H1 (cell line): ENCODE measurements at regions not wholly inside any gene's neighbourhood (a gene's known extent, or its start where the extent isn't known, plus 50 kb on each side); places are given as distances from the start of the nearest gene placed in this dataset.

Source experiments
- CTCF ChIA-PET: fragments of 300-600 bp; sonication (Branson Sonifier 250); formaldehyde crosslinking; loops from one replicate; lab custom pipeline; 2021; ENCODE audit not compliant: partially characterized antibody; lab: Charles Lee
- POLR2A ChIA-PET: fragments of 300-600 bp; sonication (Branson Sonifier 250); formaldehyde crosslinking; loops from one replicate; lab custom pipeline; 2021; ENCODE audit warnings: inconsistent platforms; ENCODE audit not compliant: partially characterized antibody; lab: Charles Lee
- DNase-seq, 2 experiments: peaks; one replicate each; pipeline versions ENCODE4 v3.0.0 to v3.0.0-alpha.2; 2010 to 2022; ENCODE audit warnings: low spot score in 2 of 2, low read depth in 1 of 2, mixed read lengths in 1 of 2
- FAIRE-seq: peaks from 2 replicates; lab custom pipeline; 2011; peaks lifted over from hg19 to GRCh38; lab: Jason Lieb, UNC
- H2AFZ ChIP-seq: 2 replicates; pipeline ENCODE4 v1.8.1; 2012; ENCODE audit warnings: low read length, inconsistent platforms
- H2AK5ac ChIP-seq: 2 replicates; pipeline ENCODE4 v1.6.1; 2013; ENCODE audit warnings: low read depth, low read length
- H2BK120ac ChIP-seq: replicated peaks from 2 replicates; pipeline ENCODE3; 2013; ENCODE audit warnings: low read depth, low read length, inconsistent platforms
- H2BK12ac ChIP-seq: 2 replicates; pipeline ENCODE4 v1.6.1; 2013; ENCODE audit warnings: low read depth, low read length
- H2BK15ac ChIP-seq: 2 replicates; pipeline ENCODE4 v1.6.1; 2013; ENCODE audit warnings: low read length
- H2BK20ac ChIP-seq: 2 replicates; pipeline ENCODE4 v1.6.1; 2013; ENCODE audit warnings: low read length
- H2BK5ac ChIP-seq: 2 replicates; pipeline ENCODE4 v1.6.1; 2013; ENCODE audit warnings: low read depth, low read length
- H3K14ac ChIP-seq: 2 replicates; pipeline ENCODE4 v1.6.1; 2013; ENCODE audit warnings: inconsistent platforms; ENCODE audit not compliant: insufficient read length
- H3K18ac ChIP-seq: 2 replicates; pipeline ENCODE4 v1.6.1; 2013; ENCODE audit warnings: low read length; ENCODE audit errors: extremely low read depth
- H3K23ac ChIP-seq: 2 replicates; pipeline ENCODE4 v1.6.1; 2013; ENCODE audit warnings: inconsistent platforms; ENCODE audit not compliant: insufficient read length
- H3K23me2 ChIP-seq: 2 replicates; pipeline ENCODE4 v1.6.1; 2013; ENCODE audit warnings: low read depth, low read length
- H3K27ac ChIP-seq: 2 replicates; pipeline ENCODE4 v1.6.1; 2011; ENCODE audit warnings: low read depth, low read length, inconsistent platforms
- H3K27me3 ChIP-seq, 4 experiments: replicated peaks in 1 of 4; 1 replicate in 1 of 4; 2 replicates in 3 of 4; pipeline versions ENCODE4 v1.6.1 to v1.8.1; 2011 to 2013; ENCODE audit warnings: low read length in 3 of 4, mild to moderate bottlenecking in 3 of 4, inconsistent platforms in 2 of 4, mixed read lengths in 2 of 4, moderate library complexity in 1 of 4; ENCODE audit not compliant: control insufficient read depth in 3 of 4, insufficient read depth in 3 of 4; ENCODE audit errors: extremely low read depth in 1 of 4
- H3K36me3 ChIP-seq, 4 experiments: 2 replicates each; pipeline versions ENCODE4 v1.6.1 to v1.8.1; 2011 to 2013; ENCODE audit warnings: mild to moderate bottlenecking in 4 of 4, low read length in 3 of 4, moderate library complexity in 2 of 4, control low read depth in 1 of 4, inconsistent platforms in 1 of 4; ENCODE audit not compliant: insufficient read depth in 4 of 4, control insufficient read depth in 2 of 4
- H3K4ac ChIP-seq: replicated peaks from 2 replicates; pipeline ENCODE3; 2013; ENCODE audit warnings: low read length, low read depth, mixed read lengths, inconsistent platforms; ENCODE audit not compliant: insufficient read length
- H3K4me1 ChIP-seq, 4 experiments: replicated peaks in 1 of 4; 1 replicate in 1 of 4; 2 replicates in 3 of 4; pipeline versions ENCODE4 v1.6.1 to v1.8.1; 2011 to 2013; ENCODE audit warnings: low read length in 3 of 4, inconsistent platforms in 2 of 4, mixed read lengths in 1 of 4; ENCODE audit not compliant: insufficient read depth in 4 of 4, control insufficient read depth in 3 of 4
- H3K4me2 ChIP-seq, 2 experiments: 2 replicates each; pipeline versions ENCODE4 v1.6.1 to v1.8.1; 2011 to 2013; ENCODE audit warnings: low read depth in 2 of 2, low read length in 2 of 2, control low read depth in 1 of 2, inconsistent platforms in 1 of 2, mild to moderate bottlenecking in 1 of 2; ENCODE audit not compliant: insufficient read depth in 1 of 2
- H3K4me3 ChIP-seq, 4 experiments: fragments of 200-600, 300-600 bp in 1 of 4; sonication (generic), shearing (Covaris generic), sonication (Bioruptor Twin) in 1 of 4; 2 replicates each; pipeline versions ENCODE4 v1.5.1 to v1.8.1; 2011 to 2016; ENCODE audit warnings: low read length in 4 of 4, low read depth in 3 of 4, control low read depth in 2 of 4, inconsistent platforms in 2 of 4, mild to moderate bottlenecking in 2 of 4, mixed read lengths in 1 of 4, moderate library complexity in 1 of 4; ENCODE audit not compliant: insufficient read depth in 2 of 4; ENCODE audit errors: extremely low read depth in 1 of 4
- H3K56ac ChIP-seq: replicated peaks from 2 replicates; pipeline ENCODE3; 2013; ENCODE audit warnings: low read depth, mild to moderate bottlenecking, mixed read lengths, low read length, inconsistent platforms; ENCODE audit not compliant: insufficient read length
- H3K79me1 ChIP-seq: 2 replicates; pipeline ENCODE4 v1.6.1; 2013; ENCODE audit warnings: low read depth, low read length, control low read depth
- H3K79me2 ChIP-seq, 2 experiments: 2 replicates each; pipeline versions ENCODE4 v1.6.1 to v1.8.1; 2012 to 2013; ENCODE audit warnings: low read length in 2 of 2, mild to moderate bottlenecking in 2 of 2, inconsistent platforms in 1 of 2; ENCODE audit not compliant: insufficient read depth in 2 of 2, control insufficient read depth in 1 of 2
- H3K9ac ChIP-seq, 4 experiments: replicated peaks in 1 of 4; 1 replicate in 1 of 4; 2 replicates in 3 of 4; pipeline versions ENCODE4 v1.6.1 to v1.8.1; 2011 to 2013; ENCODE audit warnings: low read depth in 3 of 4, low read length in 3 of 4, control low read depth in 2 of 4, mild to moderate bottlenecking in 2 of 4, moderate library complexity in 2 of 4, inconsistent platforms in 1 of 4; ENCODE audit errors: extremely low read depth in 1 of 4
- H3K9me3 ChIP-seq, 2 experiments: 2 replicates each; pipeline versions ENCODE4 v1.6.1 to v1.8.1; 2012 to 2013; ENCODE audit warnings: mild to moderate bottlenecking in 2 of 2, moderate library complexity in 2 of 2, control low read depth in 1 of 2, inconsistent platforms in 1 of 2, low read depth in 1 of 2, low read length in 1 of 2, mixed read lengths in 1 of 2; ENCODE audit not compliant: insufficient read depth in 2 of 2
- H4K20me1 ChIP-seq, 2 experiments: replicated peaks in 1 of 2; 2 replicates each; pipeline versions ENCODE3 to v1.8.1; 2011 to 2013; ENCODE audit warnings: inconsistent platforms in 2 of 2, low read length in 2 of 2, mild to moderate bottlenecking in 1 of 2; ENCODE audit not compliant: insufficient read depth in 2 of 2, control insufficient read depth in 1 of 2
- H4K5ac ChIP-seq: 2 replicates; pipeline ENCODE4 v1.6.1; 2013; ENCODE audit warnings: low read length, low read depth, mixed read lengths, inconsistent platforms; ENCODE audit not compliant: insufficient read length
- H4K8ac ChIP-seq: 2 replicates; pipeline ENCODE4 v1.8.0; 2013; ENCODE audit warnings: mild to moderate bottlenecking, moderate library complexity, low read length, inconsistent platforms; ENCODE audit not compliant: insufficient read depth; ENCODE audit errors: extremely low read depth
- H4K91ac ChIP-seq: replicated peaks from 2 replicates; pipeline ENCODE3; 2013; ENCODE audit warnings: low read length, mixed read lengths, inconsistent platforms; ENCODE audit not compliant: insufficient read length
- CBX8 ChIP-seq: fragments of 300-800, 300-1000 bp; sonication (generic); IDR thresholded peaks from 2 replicates; pipeline ENCODE4 v1.7.1; 2016; ENCODE audit warnings: low read depth, low read length, borderline replicate concordance
- WGBS, 2 experiments: shearing (Covaris generic) in 1 of 2; methylation state at CpG; one replicate each; pipeline versions ENCODE4 v1.1.6 to v1.1.7; 2013 to 2015; ENCODE audit warnings: low lambda C conversion rate in 2 of 2, mixed read lengths in 2 of 2, inconsistent platforms in 1 of 2, low coverage in 1 of 2, missing lambda C conversion rate in 1 of 2; ENCODE audit not compliant: insufficient replicate concordance in 2 of 2, insufficient coverage in 1 of 2, insufficient read length in 1 of 2; ENCODE audit errors: extremely low coverage in 1 of 2, missing lambda C conversion rate in 1 of 2; 5-methylcytosine and 5-hydroxymethylcytosine counted together

DNA sequence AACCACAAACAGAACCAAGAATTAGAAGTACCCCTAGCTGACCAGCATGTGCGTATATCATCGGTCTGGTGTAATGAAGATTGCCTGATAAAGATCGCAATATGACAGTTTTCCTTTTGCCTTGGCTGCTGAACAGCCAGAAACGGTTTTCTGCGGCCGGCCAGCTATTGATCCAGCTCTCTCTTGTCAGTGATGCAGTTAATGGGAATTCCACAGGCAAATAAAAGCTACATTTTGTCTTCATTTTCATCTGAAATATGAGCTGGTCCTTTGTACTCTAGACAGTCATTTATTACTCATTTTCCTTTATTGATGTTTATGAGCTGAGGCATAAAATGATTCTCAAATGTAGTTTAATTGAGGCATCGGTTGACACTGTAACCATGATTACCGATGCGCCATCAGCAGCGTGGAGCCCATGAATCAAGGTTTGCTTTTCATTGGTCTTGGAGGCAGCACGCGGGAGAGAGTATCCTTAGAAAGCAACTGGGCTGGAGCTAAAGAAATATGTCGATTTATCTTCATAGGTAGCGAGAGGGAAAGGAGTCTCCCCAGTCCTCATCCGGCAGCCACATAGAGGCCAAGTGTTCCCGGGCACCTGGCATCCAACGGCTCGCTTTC lies 535.2 kb downstream of the GALR1 start:
- Histone ChIP-seq H3K4me1 (no peaks in the 10 kb centered on the region), H3K56ac (no peak overlapping the region), H2BK5ac (no peak overlapping the region), H3K36me3 (no peaks in the 10 kb centered on the region), H2BK15ac (no peak overlapping the region), H2BK12ac (no peak overlapping the region), H2AFZ (no peak overlapping the region), H3K9me3 (no peaks in the 10 kb centered on the region), H3K79me1 (no peaks in the 10 kb centered on the region), H3K23ac (no peak overlapping the region), H3K9ac (no peak overlapping the region), H3K27me3 (no peaks in the 10 kb centered on the region), H3K4me2 (no peak overlapping the region), H4K20me1 (no peaks in the 10 kb centered on the region), H3K27ac (no peak overlapping the region), H3K4me3 (no peak overlapping the region), H2BK120ac (no peak overlapping the region), H2AK5ac (no peak overlapping the region), H3K18ac (no peak overlapping the region), H4K91ac (no peak overlapping the region), H3K79me2 (no peaks in the 10 kb centered on the region), H4K5ac (no peak overlapping the region), H2BK20ac (no peak overlapping the region), H3K23me2 (no peaks in the 10 kb centered on the region), H3K14ac (no peak overlapping the region), H4K8ac (no peak overlapping the region), H3K4ac (no peak overlapping the region)
- ChIA-PET CTCF (interaction anchor here (0.8 to 1.6 kb wide), 3 partner anchors 12 to 20 kb away, joined by 3 read pairs; no protein-coding TSS in a partner anchor), POLR2A (no interaction called here)
- FAIRE-seq: no peak
- WGBS, 2 experiments: 97% methylated on average over 18 of the region's 18 CpGs; no CpG with 5 or more reads in 1 of the 2 experiments
- DNase-seq: no peak
- TF ChIP-seq CBX8: no peak
